CD4-positive, alpha-beta T cell (primary cell): ENCODE measurements at regions not wholly inside any gene's neighbourhood (a gene's known extent, or its start where the extent isn't known, plus 50 kb on each side); places are given as distances from the start of the nearest gene placed in this dataset.

Source experiments
- ATAC-seq: fragments of 200-7000 bp; cut with Tn5 transposase; one replicate; pipeline ENCODE4 v1.10.0; 2022; ENCODE audit warnings: mild to moderate bottlenecking; ENCODE audit not compliant: poor library complexity
- CTCF ChIA-PET: fragments of 350-600 bp; sonication (Branson Sonifier 250); formaldehyde crosslinking; loops from one replicate; lab custom pipeline; 2021; ENCODE audit warnings: antibody characterized with exemption, inconsistent platforms; lab: Charles Lee
- POLR2A ChIA-PET: fragments of 350-600 bp; sonication (Branson Sonifier 250); formaldehyde crosslinking; loops from one replicate; lab custom pipeline; 2021; ENCODE audit warnings: antibody characterized with exemption, inconsistent platforms; lab: Charles Lee
- DNase-seq, 14 experiments: peaks; one replicate each; pipeline ENCODE4 v3.0.0-alpha.2; 2013 to 2020; ENCODE audit warnings: mixed read lengths in 2 of 14
- H3K27ac ChIP-seq, 2 donors: one replicate each; pipeline versions ENCODE4 v1.5.1 to v1.7.0; 2013; ENCODE audit warnings: low read length in 2 of 2, low read depth in 1 of 2, mild to moderate bottlenecking in 1 of 2
- H3K27me3 ChIP-seq, 2 experiments: 1 replicate in 1 of 2; 2 replicates in 1 of 2; pipeline versions ENCODE4 v1.6.1 to v1.7.0; 2013; ENCODE audit warnings: low read length in 2 of 2, control low read depth in 1 of 2, mild to moderate bottlenecking in 1 of 2, moderate library complexity in 1 of 2; ENCODE audit not compliant: insufficient read depth in 2 of 2, control insufficient read depth in 1 of 2
- H3K36me3 ChIP-seq: one replicate; pipeline ENCODE4 v1.6.1; 2013; ENCODE audit warnings: low read length, control low read depth; ENCODE audit not compliant: insufficient read depth
- H3K4me1 ChIP-seq: one replicate; pipeline ENCODE4 v1.6.1; 2013; ENCODE audit warnings: low read length, control low read depth; ENCODE audit not compliant: insufficient read depth
- H3K4me3 ChIP-seq: one replicate; pipeline ENCODE4 v1.5.1; 2013; ENCODE audit warnings: mild to moderate bottlenecking, low read length, moderate library complexity
- H3K9me3 ChIP-seq, 2 experiments: 1 replicate in 1 of 2; 2 replicates in 1 of 2; pipeline versions ENCODE4 v1.6.1 to v1.7.0; 2013; ENCODE audit warnings: low read length in 2 of 2, mild to moderate bottlenecking in 2 of 2, control low read depth in 1 of 2, moderate library complexity in 1 of 2; ENCODE audit not compliant: control insufficient read depth in 1 of 2, insufficient read depth in 1 of 2
- H3K27ac Mint-ChIP-seq: one replicate; pipeline ENCODE4 v1.8.0; 2020; ENCODE audit warnings: mixed read lengths
- H3K27me3 Mint-ChIP-seq: one replicate; pipeline ENCODE4 v1.8.0; 2021; ENCODE audit warnings: mixed read lengths
- H3K36me3 Mint-ChIP-seq: one replicate; pipeline ENCODE4 v1.8.0; 2021; ENCODE audit warnings: low read depth, mixed read lengths
- H3K4me1 Mint-ChIP-seq: one replicate; pipeline ENCODE4 v1.8.0; 2021; ENCODE audit warnings: low read depth, mixed read lengths
- H3K4me3 Mint-ChIP-seq: one replicate; pipeline ENCODE4 v1.8.0; 2020; ENCODE audit warnings: mild to moderate bottlenecking, mixed read lengths
- H3K9me3 Mint-ChIP-seq: one replicate; pipeline ENCODE4 v1.8.0; 2020; ENCODE audit warnings: mixed read lengths
- intact Hi-C, 2 experiments: fragments of 100-400 bp; cut with DNase I in 1 of 2; cut with micrococcal nuclease in 1 of 2; formaldehyde crosslinking; loops; one replicate each; pipeline versions ENCODE4 v1.15.1 to v1.9.0; 2023 to 2025; cut with DNase I, micrococcal nuclease
- TF ChIP-seq, protein P1 (sequence below): fragments of 200-600 bp; IDR thresholded peaks from one replicate; pipeline ENCODE4 v1.8.0; 2022; ENCODE audit warnings: antibody characterized with exemption, mild to moderate bottlenecking

DNA sequence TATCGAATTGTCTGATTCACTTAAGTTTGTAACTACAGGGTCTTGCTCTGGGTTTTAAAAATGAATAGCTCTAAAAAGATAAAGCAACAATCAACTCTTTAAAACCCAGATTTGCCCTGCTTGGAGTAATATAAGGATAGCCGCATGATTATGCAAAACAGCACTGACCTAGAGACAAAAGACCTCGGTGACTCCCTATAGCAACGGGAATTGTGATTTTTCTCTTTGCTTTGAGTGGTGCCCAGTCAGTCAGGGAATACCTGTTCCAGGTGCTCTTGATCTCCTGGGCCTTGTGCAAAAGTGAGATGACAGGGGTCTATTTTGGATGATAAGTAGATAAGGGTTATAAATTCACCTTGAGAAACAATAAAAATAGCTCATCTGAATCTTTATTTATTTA is 336.3 kb upstream of the NOX3 start:
- POLR2A ChIA-PET = no interaction called here
- CTCF ChIA-PET = no interaction called here

DNA sequence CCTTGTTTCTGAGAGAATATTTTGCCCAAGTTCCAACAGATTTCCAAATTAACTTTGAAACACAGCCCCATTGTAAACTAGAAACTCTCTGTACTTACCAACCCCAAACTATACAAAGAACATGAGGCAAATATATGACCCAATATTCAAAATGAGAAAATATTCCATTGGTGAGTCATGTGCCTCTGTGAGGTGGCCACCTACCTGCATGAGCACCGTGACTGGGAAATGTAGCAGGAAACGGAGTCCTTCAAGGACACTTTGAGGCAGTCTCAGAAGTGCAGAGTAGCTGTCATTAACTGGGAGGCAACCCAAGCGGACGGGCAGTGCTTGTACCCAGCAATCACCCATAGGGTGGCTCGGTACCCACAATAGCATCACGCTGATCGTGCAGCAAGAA is 335.5 kb upstream of the NOX3 start:
- peaks cover 7% of the 10 kb centered on the region for H3K9me3 Mint-ChIP-seq
- H3K27ac Mint-ChIP-seq = no peak overlapping the region
- no peak for DNase-seq
- intact Hi-C loops = no loop called here
- Histone ChIP-seq H3K4me1 (no peaks in the 10 kb centered on the region), H3K9me3 (peaks cover 0 to 8% of the 10 kb centered on the region in 2 experiments), H3K27me3 (no peaks in the 10 kb centered on the region), H3K36me3 (no peaks in the 10 kb centered on the region), H3K27ac (no peak overlapping the region), H3K4me3 (no peak overlapping the region)
- H3K4me1 Mint-ChIP-seq = no peaks in the 10 kb centered on the region
- POLR2A ChIA-PET = no interaction called here
- ATAC-seq = no peak
- H3K4me3 Mint-ChIP-seq = no peak overlapping the region
- TF ChIP-seq, protein P1, sequence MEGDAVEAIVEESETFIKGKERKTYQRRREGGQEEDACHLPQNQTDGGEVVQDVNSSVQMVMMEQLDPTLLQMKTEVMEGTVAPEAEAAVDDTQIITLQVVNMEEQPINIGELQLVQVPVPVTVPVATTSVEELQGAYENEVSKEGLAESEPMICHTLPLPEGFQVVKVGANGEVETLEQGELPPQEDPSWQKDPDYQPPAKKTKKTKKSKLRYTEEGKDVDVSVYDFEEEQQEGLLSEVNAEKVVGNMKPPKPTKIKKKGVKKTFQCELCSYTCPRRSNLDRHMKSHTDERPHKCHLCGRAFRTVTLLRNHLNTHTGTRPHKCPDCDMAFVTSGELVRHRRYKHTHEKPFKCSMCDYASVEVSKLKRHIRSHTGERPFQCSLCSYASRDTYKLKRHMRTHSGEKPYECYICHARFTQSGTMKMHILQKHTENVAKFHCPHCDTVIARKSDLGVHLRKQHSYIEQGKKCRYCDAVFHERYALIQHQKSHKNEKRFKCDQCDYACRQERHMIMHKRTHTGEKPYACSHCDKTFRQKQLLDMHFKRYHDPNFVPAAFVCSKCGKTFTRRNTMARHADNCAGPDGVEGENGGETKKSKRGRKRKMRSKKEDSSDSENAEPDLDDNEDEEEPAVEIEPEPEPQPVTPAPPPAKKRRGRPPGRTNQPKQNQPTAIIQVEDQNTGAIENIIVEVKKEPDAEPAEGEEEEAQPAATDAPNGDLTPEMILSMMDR = no peak
- no peaks in the 10 kb centered on the region for H3K36me3 Mint-ChIP-seq
- H3K27me3 Mint-ChIP-seq = no peaks in the 10 kb centered on the region
- CTCF ChIA-PET = no interaction called here

More for the DNA sequence above, 336.3 kb upstream of the NOX3 start:
- Histone ChIP-seq H3K4me3 (no peak overlapping the region), H3K27ac (no peak overlapping the region), H3K27me3 (no peaks in the 10 kb centered on the region), H3K4me1 (no peaks in the 10 kb centered on the region), H3K9me3 (peaks cover 0 to 8% of the 10 kb centered on the region in 2 experiments), H3K36me3 (no peaks in the 10 kb centered on the region)
- H3K27ac Mint-ChIP-seq = no peak overlapping the region
- TF ChIP-seq, protein P1 = no peak
- no peaks in the 10 kb centered on the region for H3K36me3 Mint-ChIP-seq
- ATAC-seq (no peak), DNase-seq (no peak)
- H3K4me3 Mint-ChIP-seq = no peak overlapping the region
- peaks cover 7% of the 10 kb centered on the region for H3K9me3 Mint-ChIP-seq
- H3K27me3 Mint-ChIP-seq = no peaks in the 10 kb centered on the region
- H3K4me1 Mint-ChIP-seq = no peaks in the 10 kb centered on the region
- intact Hi-C loops = no loop called here

DNA sequence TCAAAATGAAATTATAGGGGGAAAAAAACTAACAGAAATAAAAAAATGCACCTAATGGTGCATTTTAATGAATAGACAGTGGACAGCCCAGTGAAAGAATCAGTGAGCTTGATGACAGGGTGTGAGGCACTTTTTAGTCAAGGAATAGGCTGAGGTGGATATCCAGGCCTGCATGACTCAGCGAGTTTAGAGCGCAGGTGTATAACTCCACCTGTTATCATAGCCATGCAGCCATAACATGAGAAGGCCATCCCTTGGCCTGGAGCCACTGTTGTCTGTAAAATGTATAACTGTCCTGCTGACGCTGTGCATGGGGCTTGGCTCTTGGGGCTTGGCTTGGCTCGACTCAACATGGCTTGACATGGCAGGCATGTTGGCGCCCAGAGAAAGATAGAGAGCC is 331.5 kb upstream of the NOX3 start:
- no peaks in the 10 kb centered on the region for H3K27me3 ChIP-seq
- H3K4me1 ChIP-seq = no peaks in the 10 kb centered on the region
- Mint-ChIP-seq H3K4me3 (no peak overlapping the region), H3K27me3 (no peaks in the 10 kb centered on the region), H3K9me3 (peaks cover 7% of the 10 kb centered on the region), H3K27ac (no peak overlapping the region), H3K4me1 (no peaks in the 10 kb centered on the region), H3K36me3 (no peaks in the 10 kb centered on the region)
- intact Hi-C loops = no loop called here
- TF ChIP-seq, protein P1 = no peak
- DNase-seq = no peak
- ChIA-PET POLR2A (no interaction called here), CTCF (no interaction called here)
- no peak overlapping the region for H3K27ac ChIP-seq
- peaks cover 0 to 8% of the 10 kb centered on the region in 2 experiments for H3K9me3 ChIP-seq
- no peaks in the 10 kb centered on the region for H3K36me3 ChIP-seq
- no peak for ATAC-seq
- no peak overlapping the region for H3K4me3 ChIP-seq
